GM19240 (cell line): ENCODE measurements at regions not wholly inside any gene's neighbourhood (a gene's known extent, or its start where the extent isn't known, plus 50 kb on each side); places are given as distances from the start of the nearest gene placed in this dataset.

Experiments
- DNase-seq: peaks from one replicate; pipeline ENCODE4 v3.0.0; 2011; ENCODE audit warnings: low spot score; ENCODE audit not compliant: insufficient read length

DNA sequence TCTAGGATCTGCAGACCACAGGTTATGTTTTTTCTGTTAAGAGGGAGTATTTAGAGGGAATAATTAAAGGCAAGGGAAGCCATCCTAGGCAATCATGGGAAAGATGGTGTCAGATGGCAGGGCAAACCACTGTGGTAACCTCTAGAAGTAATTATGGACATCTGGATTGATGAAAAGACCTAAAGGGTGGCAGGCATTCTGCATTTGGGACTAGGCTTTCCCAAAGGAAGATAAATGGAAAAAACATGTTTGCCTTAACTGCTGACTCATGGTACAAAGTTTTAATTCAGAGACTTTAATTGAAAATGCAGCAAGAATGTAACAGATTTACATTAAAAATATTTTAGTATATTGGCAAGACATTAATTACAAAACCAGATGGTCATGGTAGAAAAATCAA is 88.1 kb downstream of the TMEM30B start:
- no peak for DNase-seq

DNA sequence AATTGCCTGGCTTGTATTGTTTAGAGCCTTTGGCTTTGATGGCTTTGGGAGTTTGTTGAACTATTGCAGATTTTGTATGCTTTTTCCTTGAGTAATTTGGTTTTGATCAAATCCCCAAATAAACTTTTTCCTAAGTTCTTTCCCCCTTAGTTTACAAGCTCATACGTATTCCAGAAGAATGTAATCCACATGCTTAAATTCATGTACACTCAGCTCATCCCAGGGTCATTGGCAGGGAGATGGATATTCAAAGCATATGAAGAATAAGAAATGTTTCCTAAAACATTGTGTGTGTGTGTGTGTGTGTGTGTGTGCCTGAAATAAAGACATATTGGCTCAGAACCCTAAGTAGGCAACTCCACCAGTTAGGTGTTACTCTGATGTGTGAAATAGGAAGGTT is 89.4 kb downstream of the TMEM30B start:
- no peak for DNase-seq

DNA sequence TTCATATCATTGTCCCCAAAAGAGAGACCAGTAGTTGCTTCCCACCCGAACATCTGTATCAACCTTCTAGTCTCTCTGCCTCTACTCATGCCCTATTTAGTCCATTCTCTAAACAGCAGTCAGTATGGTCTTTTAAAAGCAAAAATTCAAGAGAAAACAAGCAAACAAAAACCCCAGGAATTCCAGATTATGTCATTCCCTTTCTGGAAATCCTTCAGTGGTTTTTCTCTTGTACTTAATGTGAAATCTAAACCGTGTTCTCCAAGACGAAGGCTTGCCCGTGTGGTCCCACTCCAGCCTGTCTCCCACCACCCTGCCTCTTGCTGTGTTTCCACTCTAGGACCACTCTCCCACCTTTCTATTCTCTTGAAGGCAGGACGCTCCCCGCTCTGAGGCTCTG is 90.8 kb downstream of the TMEM30B start:
- DNase-seq: no peak

DNA sequence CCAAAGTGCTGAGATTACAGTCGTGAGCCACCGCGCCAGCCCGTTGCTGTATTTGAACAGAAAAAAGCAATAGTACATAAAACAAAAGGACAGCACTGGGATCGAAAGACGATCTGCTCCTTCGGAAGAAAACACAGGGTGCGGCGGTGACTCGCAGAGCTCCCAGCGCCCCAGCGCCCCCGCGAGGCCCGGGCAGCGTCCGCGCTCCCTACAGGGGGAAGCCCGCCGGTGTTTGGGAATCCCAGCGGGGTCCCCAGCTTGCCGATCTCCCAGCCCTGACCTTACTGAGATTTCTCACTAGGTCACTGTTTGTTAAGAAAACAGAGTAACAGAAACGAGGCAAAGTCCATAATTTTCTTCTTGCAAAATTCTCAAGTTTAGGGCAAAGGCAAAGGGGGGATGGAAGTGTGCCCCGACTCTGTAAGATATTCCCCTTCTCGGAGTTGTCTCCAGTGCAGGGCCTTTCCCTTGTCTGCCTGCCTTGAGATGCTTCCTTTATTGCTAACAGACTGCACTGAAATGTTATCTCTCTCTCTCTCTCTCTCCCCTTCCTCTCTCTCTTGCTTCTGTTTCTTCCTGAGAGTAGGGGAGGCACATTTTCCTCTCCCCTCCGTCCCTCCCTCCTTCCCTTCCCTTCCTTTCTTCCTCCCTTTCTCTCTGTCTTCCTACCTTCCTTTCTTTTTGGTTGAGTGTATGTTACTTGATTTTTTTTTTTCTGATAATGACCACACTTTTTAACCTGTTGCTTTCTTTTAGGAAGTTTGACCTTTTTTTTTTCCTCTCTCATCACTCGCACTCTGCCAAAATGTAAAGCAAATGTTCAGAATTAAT is 91.9 kb downstream of the TMEM30B start:
- DNase-seq: peak; percentile 14

DNA sequence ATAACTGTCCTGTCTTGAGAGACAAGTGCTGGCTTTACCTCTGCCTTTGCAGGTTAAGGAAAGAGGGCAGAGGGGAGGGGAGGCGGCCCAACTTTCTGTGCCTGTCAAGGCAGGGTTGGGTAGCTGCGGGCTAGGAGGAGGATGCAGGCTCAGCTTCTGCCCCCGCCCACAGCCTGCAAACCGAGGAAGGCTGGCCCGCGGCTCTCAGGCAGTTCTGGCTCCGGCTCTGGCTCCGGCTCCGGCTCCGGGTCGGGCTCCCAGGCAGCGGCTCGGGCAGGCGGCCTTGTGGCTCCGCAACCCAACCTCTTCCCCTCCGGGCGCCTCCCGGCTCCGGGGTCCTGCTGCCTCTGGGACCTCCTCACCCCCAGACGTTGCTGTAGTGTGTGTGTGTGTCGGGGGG is 92.9 kb downstream of the TMEM30B start:
- no peak for DNase-seq

DNA sequence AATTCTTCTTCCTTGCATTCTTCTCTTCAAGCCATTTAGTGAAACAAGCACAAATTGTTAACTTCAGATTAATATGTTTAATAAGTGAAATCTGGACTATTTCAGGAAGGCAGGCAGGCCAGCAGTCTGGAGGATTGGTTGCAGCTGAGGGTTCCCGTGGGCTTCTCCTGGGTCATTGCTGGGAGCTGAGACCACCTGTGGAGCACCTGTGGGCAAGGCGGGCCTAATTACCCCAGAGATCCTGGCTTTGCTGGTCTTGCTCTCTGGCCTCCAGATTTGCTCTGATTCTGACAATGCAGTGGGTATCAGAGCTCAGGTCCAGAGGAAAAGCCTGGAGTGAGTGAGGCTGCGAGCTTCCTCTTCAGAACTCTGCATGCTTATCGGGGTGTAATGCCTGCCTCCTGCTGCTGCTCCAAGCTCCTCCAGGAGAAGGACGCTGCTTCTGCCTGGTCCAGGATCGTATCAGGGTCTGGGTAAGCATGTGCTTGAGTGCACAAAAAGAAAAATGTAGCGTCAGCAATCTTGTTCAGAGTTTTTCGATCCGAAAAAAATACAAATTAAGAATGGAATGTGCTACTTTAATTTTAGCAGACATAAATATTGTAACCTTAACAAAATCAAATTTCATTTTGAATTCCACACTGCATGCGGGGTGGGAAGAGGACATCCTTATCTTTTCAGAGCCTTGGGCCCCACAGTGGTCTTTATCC is 93.8 kb downstream of the TMEM30B start:
- no peak for DNase-seq

DNA sequence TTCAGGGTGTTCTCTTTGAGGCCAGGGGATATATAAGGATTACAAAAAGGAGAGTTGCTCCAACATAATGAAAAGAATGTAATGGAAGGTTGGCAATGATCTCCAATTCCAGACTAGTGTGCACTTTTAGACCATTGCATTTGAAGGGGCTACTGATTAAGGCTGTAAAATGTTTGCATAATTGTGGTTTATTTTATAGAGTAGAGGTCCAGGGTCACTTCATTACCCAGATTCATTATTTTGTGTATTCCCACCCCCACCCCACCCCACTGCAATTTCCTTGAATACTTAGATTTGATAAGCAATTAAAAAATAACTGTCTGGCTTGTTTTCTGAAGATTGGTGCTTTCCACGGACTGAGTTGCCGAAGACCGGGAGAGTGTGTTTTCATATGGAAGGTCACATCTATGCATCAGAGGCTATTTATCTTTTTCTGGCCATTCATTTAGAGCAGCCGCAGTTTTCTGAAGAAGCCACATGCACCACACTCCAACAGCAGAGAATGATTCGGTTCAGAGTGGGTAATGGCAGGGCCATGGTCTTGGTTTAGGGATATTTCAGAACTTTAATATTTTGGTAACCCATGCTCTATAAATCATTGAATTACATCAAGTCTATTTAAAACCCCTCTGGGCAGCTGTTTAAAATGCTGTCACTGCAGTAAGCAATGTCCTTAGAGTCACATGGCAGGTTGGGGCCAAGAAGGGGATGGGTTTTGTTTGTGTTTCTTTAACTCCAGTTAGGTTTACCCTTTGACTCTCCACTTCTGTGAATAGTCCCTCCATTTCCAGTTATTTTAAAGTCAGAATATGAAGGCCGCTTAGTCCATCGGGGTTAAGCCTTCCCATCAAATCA is 94.6 kb downstream of the TMEM30B start:
- no peak for DNase-seq

DNA sequence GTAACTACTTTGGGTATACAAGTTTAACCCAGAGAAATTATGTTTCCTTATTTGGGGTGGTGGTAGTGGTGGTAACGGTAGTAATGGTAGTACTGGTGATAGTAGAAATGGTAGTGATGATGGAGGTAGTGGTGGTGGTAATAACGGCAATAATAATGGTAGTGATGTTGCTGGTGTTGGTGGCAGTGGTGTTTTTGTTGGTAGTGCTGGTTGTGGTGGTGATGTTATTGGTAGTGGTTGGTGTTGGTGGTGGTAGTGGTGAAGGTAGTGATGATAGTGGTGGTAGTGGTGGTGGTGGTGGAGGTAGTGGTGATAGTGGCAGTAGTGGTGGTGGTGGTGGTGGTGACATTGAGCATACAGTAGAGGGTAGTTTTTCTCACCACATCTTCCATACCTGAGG is 95.6 kb downstream of the TMEM30B start:
- no peak for DNase-seq

DNA sequence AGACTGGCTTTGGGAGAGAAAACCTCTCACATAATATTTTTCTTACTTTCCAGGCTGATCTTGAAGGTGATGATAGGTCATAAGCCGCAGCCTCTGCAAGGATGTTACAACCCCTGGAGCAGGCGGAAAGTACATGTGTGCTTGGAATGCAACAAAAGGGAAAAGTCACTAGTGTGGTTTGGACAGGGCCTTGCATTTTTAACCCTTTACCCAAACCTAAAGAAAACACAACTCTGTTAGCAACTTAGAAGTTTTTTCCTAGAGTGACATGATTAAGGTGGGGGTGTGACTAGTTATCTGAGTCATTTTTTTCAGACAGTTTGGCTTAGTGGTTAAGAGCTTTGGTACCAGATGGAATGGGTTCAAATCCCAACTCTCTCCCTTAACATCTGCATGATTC is 97.0 kb downstream of the TMEM30B start:
- no peak for DNase-seq

DNA sequence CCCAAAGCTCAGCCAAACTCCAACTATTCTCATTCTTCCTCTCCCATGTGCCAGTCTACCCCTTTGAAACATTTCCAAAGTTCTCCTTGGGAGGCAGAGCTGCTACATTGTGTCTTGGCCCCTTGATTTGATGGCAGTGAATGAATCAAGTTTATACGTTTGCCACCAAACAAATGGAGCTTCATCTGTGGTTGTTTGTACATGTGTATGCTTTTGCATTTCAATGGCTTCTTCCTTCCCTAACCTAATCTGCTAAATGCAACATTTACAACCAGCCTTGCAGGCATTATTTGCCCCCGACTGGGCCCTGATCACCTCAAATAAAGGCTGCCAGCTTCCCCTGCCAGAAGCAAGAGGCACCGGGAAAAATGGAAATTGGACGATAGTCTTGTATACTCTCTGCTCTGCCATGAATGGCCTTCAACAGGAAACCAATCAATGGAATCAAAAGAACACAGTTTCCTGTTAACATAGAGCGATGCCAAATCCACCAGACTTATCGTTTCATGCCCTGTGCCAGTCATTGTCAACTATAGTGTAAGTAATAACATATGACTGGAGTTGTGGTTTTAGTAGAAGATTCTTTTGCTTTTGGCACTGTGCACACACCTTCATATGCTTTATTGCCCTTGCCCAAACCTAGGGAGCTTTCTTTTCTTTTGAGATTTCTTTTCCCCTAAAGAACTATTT is 97.8 kb downstream of the TMEM30B start:
- no peak for DNase-seq

DNA sequence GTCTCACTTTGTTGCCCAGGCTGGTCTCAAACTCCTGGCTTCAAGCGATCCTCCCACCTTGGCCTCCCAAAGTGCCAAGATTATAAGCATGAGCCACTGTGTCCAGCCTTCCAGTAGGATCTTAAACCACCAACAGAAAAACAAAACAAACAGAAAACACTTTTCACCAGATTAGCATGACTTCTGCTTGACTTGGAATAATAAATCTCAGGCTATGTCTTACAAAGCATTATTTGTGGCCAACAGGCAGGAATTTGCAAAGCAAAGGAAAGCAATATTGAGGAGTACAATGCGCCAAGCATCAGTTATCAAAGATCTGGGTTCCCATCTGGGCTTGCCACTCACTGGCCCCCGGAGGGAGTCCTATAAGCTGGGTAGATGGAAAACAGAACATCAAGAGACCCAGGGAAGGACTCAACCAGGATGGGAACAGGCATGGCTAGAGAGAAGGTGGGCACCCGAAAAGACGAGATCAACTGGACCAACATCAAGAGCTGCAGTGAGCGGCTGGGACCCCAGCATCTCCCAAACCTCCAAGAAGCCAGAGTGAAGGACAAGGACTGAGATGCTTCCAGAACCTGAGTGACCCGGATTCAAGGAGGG is 101.2 kb downstream of the TMEM30B start:
- no peak for DNase-seq

DNA sequence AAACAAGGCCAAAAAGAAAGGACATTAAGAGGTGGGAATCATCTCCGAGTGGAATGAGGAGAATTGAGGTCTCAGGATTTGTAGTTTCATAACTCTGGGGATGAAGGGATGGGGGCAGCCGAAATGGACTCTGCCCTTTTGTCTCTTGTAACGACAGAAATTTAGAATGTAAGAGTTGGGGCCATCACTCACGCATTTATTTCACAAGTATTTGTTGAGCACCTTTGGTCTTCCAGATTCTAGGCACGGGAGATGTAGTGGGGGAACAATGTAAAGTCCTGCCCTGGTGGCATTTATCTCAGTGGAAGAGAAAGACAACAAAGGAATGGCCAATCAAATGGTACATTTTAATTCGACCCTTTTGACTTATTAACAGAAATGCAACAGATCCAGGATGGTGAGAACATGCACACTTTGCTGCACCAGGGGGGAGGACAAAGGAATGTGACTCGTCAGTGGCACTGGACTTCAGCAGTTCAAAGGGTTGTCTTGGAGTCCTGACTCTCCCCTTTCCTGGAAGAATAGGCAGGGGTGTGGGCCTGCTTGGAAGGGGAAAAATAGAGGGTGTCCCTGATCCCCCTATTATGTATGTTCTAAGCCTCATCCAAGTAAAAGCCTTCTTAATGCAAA is 102.0 kb downstream of the TMEM30B start:
- DNase-seq: no peak

DNA sequence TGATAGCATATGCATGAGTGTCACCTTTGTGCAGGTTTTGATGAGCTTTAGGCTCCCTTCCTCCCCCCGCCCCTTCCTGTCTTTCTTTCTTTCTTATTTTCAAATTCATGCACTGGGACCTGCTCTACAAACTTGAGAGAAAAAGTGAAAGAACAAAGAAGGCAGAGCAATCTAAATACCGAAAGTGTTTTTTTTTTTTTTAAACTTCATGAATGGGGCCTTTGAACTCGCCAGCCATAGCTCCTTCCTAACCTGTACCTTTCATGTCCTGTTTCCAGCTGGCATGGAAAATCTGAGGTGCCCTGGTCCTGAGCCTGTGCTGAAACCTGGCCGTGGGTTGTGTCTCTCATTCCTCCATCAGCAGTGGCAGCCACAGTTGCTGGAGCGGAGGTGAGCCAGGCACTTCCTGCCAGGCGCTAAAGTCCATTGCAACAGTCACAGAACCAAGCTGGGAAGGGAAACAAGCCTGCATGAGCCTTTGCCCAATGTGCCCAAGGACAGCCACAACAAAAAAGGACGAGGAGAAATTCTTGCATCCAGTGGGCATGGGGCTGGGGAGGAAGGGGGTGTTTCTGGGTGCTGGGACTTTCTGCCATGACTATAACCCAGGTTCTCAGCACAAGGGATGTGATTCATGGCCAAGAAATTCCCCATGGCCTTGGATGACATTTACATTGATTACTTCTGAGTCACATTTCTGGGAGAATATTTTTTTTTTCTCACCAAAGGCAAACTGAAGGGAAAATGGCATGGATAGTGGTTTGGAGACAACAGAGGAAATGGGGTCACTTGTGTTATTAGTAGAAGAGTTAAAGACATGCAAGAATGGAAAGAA is 102.7 kb downstream of the TMEM30B start:
- DNase-seq: no peak

DNA sequence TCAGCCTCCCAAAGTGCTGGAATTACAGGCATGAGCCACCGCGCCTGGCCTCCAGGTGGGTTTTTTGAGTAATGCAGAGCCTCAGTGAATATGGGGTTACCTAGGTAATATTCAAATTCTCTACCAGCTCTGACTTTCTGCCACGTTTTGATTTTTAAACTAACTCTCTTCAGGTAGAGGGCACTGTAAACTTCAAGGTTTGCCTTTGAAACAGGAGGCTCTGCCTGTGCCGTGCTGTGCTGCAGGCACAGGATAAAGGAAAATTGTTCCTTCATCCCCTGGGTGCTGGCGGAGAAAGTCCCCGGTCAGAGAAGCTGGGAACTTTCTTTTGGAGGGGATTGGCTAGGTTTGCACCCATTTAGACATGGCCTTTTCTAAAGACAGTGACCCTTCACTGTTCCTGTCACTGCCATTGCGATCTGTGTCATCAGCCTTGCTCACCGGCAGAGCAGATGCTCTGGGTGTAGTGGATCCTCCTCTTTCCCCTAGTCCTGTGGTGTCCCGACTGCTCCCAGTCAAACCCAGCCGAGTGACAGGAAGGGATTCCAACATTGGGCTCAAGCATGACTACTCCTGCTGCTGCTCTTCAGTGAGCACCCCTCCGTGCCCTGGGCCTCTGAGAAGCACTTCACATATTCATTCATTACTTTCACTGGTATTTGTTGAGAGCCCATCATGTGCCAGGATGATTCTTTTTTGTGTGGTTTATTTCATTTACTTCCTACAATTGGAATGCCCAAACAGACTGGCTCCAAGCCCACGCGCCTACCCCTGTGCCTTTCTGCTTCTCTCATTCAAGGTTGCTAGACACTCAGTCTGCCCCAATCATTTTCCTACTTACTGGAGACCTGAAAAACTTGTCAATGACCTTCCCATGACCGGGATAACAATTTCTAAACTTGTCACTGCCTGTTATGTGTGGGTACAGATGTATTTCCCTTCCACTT is 103.6 kb downstream of the TMEM30B start:
- no peak for DNase-seq

DNA sequence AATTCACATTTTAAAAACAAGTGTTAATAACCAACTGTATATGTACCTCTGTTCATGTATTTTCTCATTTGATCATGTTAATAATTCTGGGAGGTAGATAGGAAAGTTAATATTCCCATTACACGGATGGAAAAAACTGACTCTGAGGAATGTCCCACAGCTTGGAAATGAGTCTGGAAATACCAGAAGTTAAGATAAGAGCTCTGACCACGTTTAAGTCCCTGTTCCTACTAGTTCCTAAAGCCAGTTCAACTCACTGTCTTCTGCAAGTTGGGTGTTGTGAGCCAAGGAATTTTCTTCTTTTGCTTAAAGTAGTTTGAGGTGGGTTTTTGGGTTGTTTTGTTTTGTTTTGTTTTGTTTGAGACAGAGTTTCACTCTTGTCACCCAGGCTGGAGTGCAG is 104.5 kb downstream of the TMEM30B start:
- no peak for DNase-seq

DNA sequence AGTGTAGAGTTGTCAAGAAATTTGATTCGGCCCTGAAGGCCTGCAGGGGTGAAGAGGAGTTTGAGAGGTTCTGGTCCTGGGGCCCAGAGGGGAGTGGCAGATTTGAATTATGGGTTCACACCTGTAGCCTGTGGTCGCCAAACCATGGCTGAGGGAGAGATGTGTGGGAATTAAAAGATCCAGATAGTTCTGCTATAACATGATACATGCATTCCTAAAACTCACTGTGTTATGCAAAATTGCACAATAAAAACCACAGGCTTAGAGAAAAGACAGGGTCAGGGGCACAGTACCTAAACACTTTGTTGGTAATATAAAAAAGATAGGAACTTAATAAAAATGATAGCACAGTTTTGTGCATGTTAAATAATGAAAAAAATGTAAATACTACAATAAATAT is 106.2 kb downstream of the TMEM30B start:
- no peak for DNase-seq

DNA sequence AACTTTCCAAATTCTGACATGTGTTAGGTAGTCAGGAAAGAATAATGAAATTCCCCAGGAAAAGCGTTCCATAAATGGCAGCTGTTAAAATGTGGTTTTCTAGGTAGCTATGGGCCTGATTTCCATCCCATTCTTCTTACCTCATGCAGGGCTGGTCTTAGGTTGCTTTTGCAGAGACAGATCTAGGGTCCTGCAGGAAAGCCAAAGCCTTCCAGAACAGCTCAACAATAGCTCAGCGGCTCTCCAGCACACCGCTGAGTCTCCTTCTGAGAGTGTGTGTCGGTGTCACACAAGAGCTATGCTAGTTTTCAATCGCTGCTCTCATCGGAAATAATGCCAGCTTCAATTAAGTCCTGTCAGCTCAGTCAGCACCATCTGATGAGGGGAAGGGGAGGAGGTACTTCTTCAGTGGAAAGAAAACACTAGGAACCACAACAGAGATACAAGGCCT is 106.7 kb downstream of the TMEM30B start:
- no peak for DNase-seq

DNA sequence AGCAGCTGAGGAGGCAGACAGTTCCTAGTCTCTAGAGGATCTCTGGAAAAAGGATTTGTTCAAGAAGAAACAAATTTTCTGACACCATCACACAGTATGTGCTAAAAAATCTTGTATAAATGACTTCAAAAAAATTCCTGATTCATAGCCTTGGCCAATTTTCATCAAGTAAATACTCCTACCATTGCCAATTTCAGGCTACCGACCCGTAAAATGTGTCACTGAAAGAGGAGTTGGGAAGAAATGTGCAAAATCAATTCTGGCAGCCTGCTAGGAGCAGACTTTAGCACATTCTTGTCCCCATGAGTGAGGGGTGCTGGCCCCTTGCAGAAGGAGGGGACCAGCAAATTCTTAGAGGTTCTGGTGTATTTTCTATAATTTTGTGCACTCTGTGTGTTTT is 109.4 kb downstream of the TMEM30B start:
- DNase-seq: no peak
